PC-9 (cell line): ENCODE measurements at regions not wholly inside any gene's neighbourhood (a gene's known extent, or its start where the extent isn't known, plus 50 kb on each side); places are given as distances from the start of the nearest gene placed in this dataset.

Experiments
- BruUV-seq: library from RNA; stranded (reverse); fragments of 400-500 nt; replicated peaks from 2 replicates; lab custom pipeline; 2021; lab: Mats Ljungman, UMichigan
- CTCF ChIA-PET: fragments of 300-600 bp; sonication (Branson Sonifier 250); formaldehyde crosslinking; loops from one replicate; lab custom pipeline; 2022; ENCODE audit warnings: antibody characterized with exemption; lab: Charles Lee
- POLR2A ChIA-PET: fragments of 300-600 bp; sonication (Branson Sonifier 250); formaldehyde crosslinking; loops from one replicate; lab custom pipeline; 2022; ENCODE audit warnings: antibody characterized with exemption; ENCODE audit not compliant: unreplicated experiment; lab: Charles Lee
- DNase-seq, 2 experiments: peaks; one replicate each; pipeline versions ENCODE4 v3.0.0 to v3.0.0-alpha.2; 2015 to 2022; ENCODE audit warnings: mixed read lengths in 1 of 2
- H2AFZ ChIP-seq: fragments of 200-600 bp; sonication (generic); 2 replicates; pipeline ENCODE4 v1.8.1; 2017; ENCODE audit warnings: antibody characterized with exemption
- H3F3A ChIP-seq: fragments of 200-600 bp; sonication (generic); 2 replicates; pipeline ENCODE4 v1.8.1; 2017; ENCODE audit warnings: antibody characterized with exemption, mild to moderate bottlenecking, low read depth; ENCODE audit not compliant: insufficient read depth
- H3K27ac ChIP-seq: fragments of 200-600 bp; sonication (generic); 2 replicates; pipeline ENCODE4 v1.6.1; 2016; ENCODE audit warnings: mixed run types
- H3K27me3 ChIP-seq: fragments of 200-600 bp; sonication (generic); 2 replicates; pipeline ENCODE4 v1.6.1; 2016; ENCODE audit warnings: low read depth, mixed run types; ENCODE audit not compliant: insufficient read depth
- H3K36me3 ChIP-seq: fragments of 200-600 bp; sonication (generic); 2 replicates; pipeline ENCODE4 v1.6.1; 2016; ENCODE audit warnings: low read depth, mixed run types
- H3K4me1 ChIP-seq: fragments of 200-600 bp; sonication (generic); replicated peaks from 2 replicates; pipeline ENCODE4 v1.6.1; 2016; ENCODE audit warnings: mixed run types; ENCODE audit not compliant: insufficient read depth
- H3K4me2 ChIP-seq: fragments of 200-600 bp; sonication (generic); 2 replicates; pipeline ENCODE4 v1.6.1; 2017; ENCODE audit warnings: mixed run types
- H3K4me3 ChIP-seq: fragments of 200-600 bp; sonication (generic); 2 replicates; pipeline ENCODE4 v1.6.1; 2016; ENCODE audit warnings: mixed run types
- H3K79me2 ChIP-seq: fragments of 200-600 bp; sonication (generic); 2 replicates; pipeline ENCODE4 v1.6.1; 2017; ENCODE audit warnings: low read depth, mixed run types
- H3K9me2 ChIP-seq: fragments of 200-600 bp; sonication (generic); 2 replicates; pipeline ENCODE4 v1.8.1; 2017; ENCODE audit warnings: mild to moderate bottlenecking; ENCODE audit not compliant: insufficient read depth
- H3K9me3 ChIP-seq: fragments of 200-600 bp; sonication (generic); 2 replicates; pipeline ENCODE4 v1.8.1; 2016; ENCODE audit warnings: low read depth; ENCODE audit not compliant: insufficient read depth
- H4K20me1 ChIP-seq: fragments of 200-600 bp; sonication (generic); 2 replicates; pipeline ENCODE4 v1.8.1; 2017; ENCODE audit not compliant: insufficient read depth
- CTCF ChIP-seq: fragments of 200-600 bp; sonication (generic); conservative IDR thresholded peaks from 2 replicates; pipeline ENCODE4 v1.6.1; 2017; ENCODE audit warnings: mixed run types, antibody characterized with exemption, mild to moderate bottlenecking, moderate library complexity
- EZH2 ChIP-seq: fragments of 200-600 bp; sonication (generic); IDR thresholded peaks from 2 replicates; pipeline ENCODE4 v1.8.0; 2017; ENCODE audit warnings: antibody characterized with exemption, low read depth
- intact Hi-C: fragments of 100-400 bp; cut with micrococcal nuclease; formaldehyde crosslinking; loops from one replicate; pipeline ENCODE4 v1.10.0; 2022; ENCODE audit not compliant: unreplicated experiment

- BruUV-seq, result no TSS peak
- no peak overlapping the region for H2AFZ ChIP-seq
- no peak overlapping the region for H3K4me2 ChIP-seq
- intact Hi-C loops, result no loop called here
- no peak for TF ChIP-seq CTCF
- TF ChIP-seq EZH2, result no peak
- no peak for DNase-seq
- H3K36me3 ChIP-seq, result no peaks in the 10 kb centered on the region
- H3K9me3 ChIP-seq, result no peaks in the 10 kb centered on the region
- H3K4me3 ChIP-seq, result no peak overlapping the region
- no peak overlapping the region for H3K27ac ChIP-seq
- no peaks in the 10 kb centered on the region for H3K27me3 ChIP-seq
- H3K9me2 ChIP-seq, result no peaks in the 10 kb centered on the region
- H3K4me1 ChIP-seq, result no peaks in the 10 kb centered on the region
- H4K20me1 ChIP-seq, result no peaks in the 10 kb centered on the region
- H3F3A ChIP-seq, result no peaks in the 10 kb centered on the region
- ChIA-PET CTCF (no interaction called here), POLR2A (no interaction called here)
- H3K79me2 ChIP-seq, result no peaks in the 10 kb centered on the region
Observed at GRCh38 chr18:49709347-49709690, 104.0 kb downstream of the ACAA2 start.

- no TSS peak for BruUV-seq
- intact Hi-C loops, result no loop called here
- CTCF ChIA-PET, result no interaction called here
Observed at GRCh38 chr18:49708662-49709346, 104.5 kb downstream of the ACAA2 start.

GRCh38 chr18:49707599-49707998, 105.7 kb downstream of the ACAA2 start:
- no peaks in the 10 kb centered on the region for H3K9me3 ChIP-seq
- no peaks in the 10 kb centered on the region for H3K9me2 ChIP-seq
- DNase-seq, result no peak
- no peak overlapping the region for H3K27ac ChIP-seq
- H3K4me3 ChIP-seq, result no peak overlapping the region
- no peaks in the 10 kb centered on the region for H3K36me3 ChIP-seq
- no peaks in the 10 kb centered on the region for H3F3A ChIP-seq
- no peaks in the 10 kb centered on the region for H3K4me1 ChIP-seq
- POLR2A ChIA-PET, result no interaction called here
- H3K4me2 ChIP-seq, result no peak overlapping the region
- no peaks in the 10 kb centered on the region for H4K20me1 ChIP-seq
- H2AFZ ChIP-seq, result no peak overlapping the region
- CTCF ChIA-PET, result interaction anchor here (0.7 kb wide), 1 partner anchor 212 kb away, joined by 3 read pairs; no protein-coding TSS in a partner anchor
- no TSS peak for BruUV-seq
- no peaks in the 10 kb centered on the region for H3K27me3 ChIP-seq
- TF ChIP-seq CTCF, result no peak
- TF ChIP-seq EZH2, result no peak
- intact Hi-C loops, result no loop called here
- H3K79me2 ChIP-seq, result no peaks in the 10 kb centered on the region

More at GRCh38 chr18:49708662-49709346, 104.5 kb downstream of the ACAA2 start:
- POLR2A ChIA-PET, result no interaction called here
- no peak overlapping the region for H3K27ac ChIP-seq
- no peaks in the 10 kb centered on the region for H3K9me2 ChIP-seq
- no peaks in the 10 kb centered on the region for H3K79me2 ChIP-seq
- no peaks in the 10 kb centered on the region for H3K9me3 ChIP-seq
- H3F3A ChIP-seq, result no peaks in the 10 kb centered on the region
- H2AFZ ChIP-seq, result no peak overlapping the region
- TF ChIP-seq CTCF, result no peak
- TF ChIP-seq EZH2, result no peak
- no peaks in the 10 kb centered on the region for H3K36me3 ChIP-seq
- H3K27me3 ChIP-seq, result no peaks in the 10 kb centered on the region
- H3K4me2 ChIP-seq, result no peak overlapping the region
- DNase-seq, result no peak
- no peak overlapping the region for H3K4me3 ChIP-seq
- H3K4me1 ChIP-seq, result no peaks in the 10 kb centered on the region
- H4K20me1 ChIP-seq, result no peaks in the 10 kb centered on the region
